GM23338 (cell line): ENCODE measurements at regions not wholly inside any gene's neighbourhood (a gene's known extent, or its start where the extent isn't known, plus 50 kb on each side); places are given as distances from the start of the nearest gene placed in this dataset.

Experiments used
- ATAC-seq: fragments of 200-7000 bp; cut with Tn5 transposase; 3 replicates; pipeline ENCODE4 v1.9.1; 2020
- DNase-seq: peaks from one replicate; pipeline ENCODE4 v3.0.0-alpha.2; 2015; ENCODE audit warnings: low spot score
- H2AFZ ChIP-seq: fragments of 200-600 bp; sonication (generic); 2 replicates; pipeline ENCODE4 v1.8.0; 2016; ENCODE audit warnings: antibody characterized with exemption, mild to moderate bottlenecking, moderate library complexity
- H3F3A ChIP-seq: fragments of 200-600 bp; sonication (generic); replicated peaks from 2 replicates; pipeline ENCODE4 v1.8.0; 2017; ENCODE audit warnings: antibody characterized with exemption, mixed run types, low read depth
- H3K27ac ChIP-seq: fragments of 200-600 bp; sonication (generic); 2 replicates; pipeline ENCODE4 v1.6.1; 2016; ENCODE audit warnings: low read depth
- H3K27me3 ChIP-seq: fragments of 200-600 bp; sonication (generic); 2 replicates; pipeline ENCODE4 v1.8.0; 2016; ENCODE audit warnings: mild to moderate bottlenecking, mixed run types, moderate library complexity; ENCODE audit not compliant: insufficient read depth
- H3K36me3 ChIP-seq: fragments of 200-600 bp; sonication (generic); 2 replicates; pipeline ENCODE4 v1.8.0; 2016; ENCODE audit warnings: mild to moderate bottlenecking; ENCODE audit not compliant: insufficient read depth
- H3K4me1 ChIP-seq: fragments of 200-600 bp; sonication (generic); 2 replicates; pipeline ENCODE4 v1.8.0; 2016; ENCODE audit warnings: mild to moderate bottlenecking, moderate library complexity; ENCODE audit not compliant: insufficient read depth
- H3K4me2 ChIP-seq: fragments of 200-600 bp; sonication (generic); 2 replicates; pipeline ENCODE4 v1.7.1; 2017; ENCODE audit warnings: mixed run types
- H3K4me3 ChIP-seq: fragments of 200-600 bp; sonication (generic); 2 replicates; pipeline ENCODE4 v1.6.1; 2016; ENCODE audit warnings: mixed run types
- H3K79me2 ChIP-seq: fragments of 200-600 bp; sonication (generic); replicated peaks from 2 replicates; pipeline ENCODE4 v1.8.0; 2017; ENCODE audit warnings: mild to moderate bottlenecking; ENCODE audit not compliant: insufficient read depth
- H3K9me2 ChIP-seq: fragments of 200-600 bp; sonication (generic); 2 replicates; pipeline ENCODE4 v1.8.0; 2017; ENCODE audit not compliant: insufficient read depth
- H4K20me1 ChIP-seq: fragments of 200-600 bp; sonication (generic); replicated peaks from 2 replicates; pipeline ENCODE4 v1.8.0; 2017; ENCODE audit warnings: mild to moderate bottlenecking; ENCODE audit not compliant: insufficient read depth
- H3K27ac Mint-ChIP-seq: 2 replicates; pipeline ENCODE4 v1.8.0; 2020; ENCODE audit warnings: inconsistent platforms, mild to moderate bottlenecking, moderate library complexity, mixed read lengths
- H3K27me3 Mint-ChIP-seq: 3 replicates; pipeline ENCODE4 v1.8.0; 2022; ENCODE audit warnings: low read depth, mild to moderate bottlenecking, moderate library complexity, mixed read lengths, inconsistent platforms; ENCODE audit not compliant: insufficient read depth, poor library complexity
- H3K36me3 Mint-ChIP-seq: 3 replicates; pipeline ENCODE4 v1.8.0; 2021; ENCODE audit warnings: low read depth, mild to moderate bottlenecking, inconsistent platforms, moderate library complexity, mixed read lengths
- H3K4me1 Mint-ChIP-seq: 3 replicates; pipeline ENCODE4 v1.8.0; 2020; ENCODE audit warnings: mild to moderate bottlenecking, inconsistent platforms, mixed read lengths
- H3K4me3 Mint-ChIP-seq: 3 replicates; pipeline ENCODE4 v1.8.0; 2021; ENCODE audit warnings: moderate library complexity, mild to moderate bottlenecking, inconsistent platforms, mixed read lengths
- H3K9me3 Mint-ChIP-seq: 3 replicates; pipeline ENCODE4 v1.8.0; 2020; ENCODE audit warnings: moderate library complexity, mild to moderate bottlenecking, inconsistent platforms, mixed read lengths
- CREB1 ChIP-seq: fragments of 250-450 bp; sonication (Bioruptor Pico); IDR thresholded peaks from 2 replicates; pipeline ENCODE4 v1.5.0; 2020; ENCODE audit warnings: low read depth, mild to moderate bottlenecking, moderate library complexity
- EZH2 ChIP-seq: fragments of 200-600 bp; sonication (generic); IDR thresholded peaks from one replicate; pipeline ENCODE4 v1.8.0; 2017; ENCODE audit warnings: antibody characterized with exemption, mild to moderate bottlenecking, low read depth; ENCODE audit not compliant: unreplicated experiment
- EZH2phosphoT487 ChIP-seq: fragments of 200-600 bp; sonication (generic); IDR thresholded peaks from one replicate; pipeline ENCODE4 v1.8.1; 2018; ENCODE audit warnings: antibody characterized with exemption; ENCODE audit not compliant: unreplicated experiment
- JUNB ChIP-seq: IDR thresholded peaks from one replicate; pipeline ENCODE4 v1.6.1; 2016; ENCODE audit warnings: antibody characterized with exemption; ENCODE audit not compliant: unreplicated experiment
- NANOG ChIP-seq: IDR thresholded peaks from 2 replicates; pipeline ENCODE4 v1.6.1; 2016; ENCODE audit warnings: antibody characterized with exemption, borderline replicate concordance
- POLR2AphosphoS5 ChIP-seq: IDR thresholded peaks from 2 replicates; pipeline ENCODE4 v1.6.1; 2016; ENCODE audit warnings: antibody characterized with exemption, low read depth
- STAT1 ChIP-seq: IDR thresholded peaks from one replicate; pipeline ENCODE4 v1.6.1; 2016; ENCODE audit warnings: antibody characterized with exemption; ENCODE audit not compliant: unreplicated experiment
- ZNF114 ChIP-seq: fragments of 250-450 bp; sonication (Bioruptor Pico); IDR thresholded peaks from 2 replicates; pipeline ENCODE4 v1.5.0; 2020; ENCODE audit warnings: mild to moderate bottlenecking, moderate library complexity
- ZNF331 ChIP-seq: fragments of 250-450 bp; sonication (Bioruptor Pico); IDR thresholded peaks from 2 replicates; pipeline ENCODE4 v1.5.0; 2020; ENCODE audit warnings: low read depth, mild to moderate bottlenecking, moderate library complexity
- TF ChIP-seq, protein P1 (sequence below), 2 experiments: fragments of 200-600 bp in 1 of 2; sonication (generic) in 1 of 2; conservative IDR thresholded peaks; 2 replicates each; pipeline versions ENCODE4 v1.5.1 to v1.6.1; 2016 to 2017; ENCODE audit warnings: antibody characterized with exemption in 2 of 2, low read depth in 2 of 2, mild to moderate bottlenecking in 2 of 2, moderate library complexity in 1 of 2
- TF ChIP-seq, protein P2 (sequence below): fragments of 250-450 bp; sonication (Bioruptor Pico); IDR thresholded peaks from 2 replicates; pipeline ENCODE4 v1.5.0; 2020; ENCODE audit warnings: mild to moderate bottlenecking, moderate library complexity
- TF ChIP-seq, protein P3 (sequence below): IDR thresholded peaks from 2 replicates; pipeline ENCODE4 v1.6.1; 2016; ENCODE audit warnings: antibody characterized with exemption
- TF ChIP-seq, protein P4 (sequence below): IDR thresholded peaks from one replicate; pipeline ENCODE4 v1.6.1; 2018; ENCODE audit warnings: antibody characterized with exemption; ENCODE audit not compliant: unreplicated experiment

DNA sequence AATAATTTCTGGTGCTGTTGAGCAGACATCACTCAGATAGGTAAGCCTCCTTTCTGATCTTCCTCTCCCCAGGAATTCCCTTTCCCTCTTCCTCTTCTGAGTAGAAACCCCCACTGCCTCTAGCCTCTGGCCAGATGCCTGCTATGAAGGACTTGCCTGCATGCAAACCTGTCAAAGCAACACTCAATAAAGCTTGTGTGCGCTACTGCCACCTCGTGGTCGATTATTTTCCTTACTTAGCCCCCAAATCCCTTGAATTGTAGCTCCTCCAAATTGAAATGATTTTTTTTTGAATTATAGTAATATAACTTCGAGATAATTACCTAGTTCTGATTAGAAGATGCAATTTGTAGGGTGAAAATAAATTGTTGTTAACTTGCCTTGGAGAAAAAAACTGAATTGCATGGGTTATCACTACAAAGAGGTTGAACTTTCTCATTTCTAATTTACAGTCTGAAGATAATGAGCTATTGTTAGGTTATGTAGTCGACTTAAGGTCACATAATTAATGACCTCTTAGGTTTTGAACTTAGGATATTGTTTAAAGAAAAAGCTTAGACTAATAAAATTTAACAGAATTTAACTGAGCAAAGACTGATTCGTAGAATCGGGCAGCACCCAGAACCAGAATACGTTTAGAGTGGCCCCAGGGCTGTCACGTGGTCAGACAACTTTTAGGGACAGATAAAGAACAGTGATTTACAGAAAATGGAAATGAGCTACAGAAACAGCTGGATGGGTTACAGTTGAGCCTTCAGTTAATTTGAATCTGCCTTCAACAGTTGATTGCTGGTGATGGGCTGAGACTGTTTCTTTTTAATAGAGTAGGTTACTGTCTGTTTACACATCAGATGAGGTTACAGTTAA is 269.3 kb downstream of the ARPP21 start:
- ATAC-seq (peak; percentile 96), DNase-seq (peak; percentile 92)
- Histone ChIP-seq H3K4me2 (no peak overlapping the region), H3K27me3 (no peaks in the 10 kb centered on the region), H2AFZ (no peak overlapping the region), H4K20me1 (no peaks in the 10 kb centered on the region), H3K79me2 (no peaks in the 10 kb centered on the region), H3K4me3 (no peak overlapping the region), H3K27ac (no peak overlapping the region), H3K9me2 (no peaks in the 10 kb centered on the region), H3K36me3 (no peaks in the 10 kb centered on the region), H3K4me1 (no peaks in the 10 kb centered on the region), H3F3A (no peaks in the 10 kb centered on the region)
- Mint-ChIP-seq H3K4me1 (peaks cover 6% of the 10 kb centered on the region), H3K4me3 (no peak overlapping the region), H3K27ac (no peak overlapping the region), H3K9me3 (no peaks in the 10 kb centered on the region; the same call in 2 of the 3 replicates), H3K36me3 (0 out of 3 replicates have a peak, but pooled peaks cover 8% of the 10 kb centered on the region), H3K27me3 (no peaks in the 10 kb centered on the region)
- TF ChIP-seq POLR2AphosphoS5, result no peak
- TF ChIP-seq STAT1, result no peak
- no peak for TF ChIP-seq ZNF331 (CRISPR knock-in tag)
- TF ChIP-seq, protein P1, sequence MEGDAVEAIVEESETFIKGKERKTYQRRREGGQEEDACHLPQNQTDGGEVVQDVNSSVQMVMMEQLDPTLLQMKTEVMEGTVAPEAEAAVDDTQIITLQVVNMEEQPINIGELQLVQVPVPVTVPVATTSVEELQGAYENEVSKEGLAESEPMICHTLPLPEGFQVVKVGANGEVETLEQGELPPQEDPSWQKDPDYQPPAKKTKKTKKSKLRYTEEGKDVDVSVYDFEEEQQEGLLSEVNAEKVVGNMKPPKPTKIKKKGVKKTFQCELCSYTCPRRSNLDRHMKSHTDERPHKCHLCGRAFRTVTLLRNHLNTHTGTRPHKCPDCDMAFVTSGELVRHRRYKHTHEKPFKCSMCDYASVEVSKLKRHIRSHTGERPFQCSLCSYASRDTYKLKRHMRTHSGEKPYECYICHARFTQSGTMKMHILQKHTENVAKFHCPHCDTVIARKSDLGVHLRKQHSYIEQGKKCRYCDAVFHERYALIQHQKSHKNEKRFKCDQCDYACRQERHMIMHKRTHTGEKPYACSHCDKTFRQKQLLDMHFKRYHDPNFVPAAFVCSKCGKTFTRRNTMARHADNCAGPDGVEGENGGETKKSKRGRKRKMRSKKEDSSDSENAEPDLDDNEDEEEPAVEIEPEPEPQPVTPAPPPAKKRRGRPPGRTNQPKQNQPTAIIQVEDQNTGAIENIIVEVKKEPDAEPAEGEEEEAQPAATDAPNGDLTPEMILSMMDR (conservative IDR thresholded peaks at IDR 0.05; ENCODE audit: low read depth in 2 of 2), result peak; percentile 89
- TF ChIP-seq, protein P2, sequence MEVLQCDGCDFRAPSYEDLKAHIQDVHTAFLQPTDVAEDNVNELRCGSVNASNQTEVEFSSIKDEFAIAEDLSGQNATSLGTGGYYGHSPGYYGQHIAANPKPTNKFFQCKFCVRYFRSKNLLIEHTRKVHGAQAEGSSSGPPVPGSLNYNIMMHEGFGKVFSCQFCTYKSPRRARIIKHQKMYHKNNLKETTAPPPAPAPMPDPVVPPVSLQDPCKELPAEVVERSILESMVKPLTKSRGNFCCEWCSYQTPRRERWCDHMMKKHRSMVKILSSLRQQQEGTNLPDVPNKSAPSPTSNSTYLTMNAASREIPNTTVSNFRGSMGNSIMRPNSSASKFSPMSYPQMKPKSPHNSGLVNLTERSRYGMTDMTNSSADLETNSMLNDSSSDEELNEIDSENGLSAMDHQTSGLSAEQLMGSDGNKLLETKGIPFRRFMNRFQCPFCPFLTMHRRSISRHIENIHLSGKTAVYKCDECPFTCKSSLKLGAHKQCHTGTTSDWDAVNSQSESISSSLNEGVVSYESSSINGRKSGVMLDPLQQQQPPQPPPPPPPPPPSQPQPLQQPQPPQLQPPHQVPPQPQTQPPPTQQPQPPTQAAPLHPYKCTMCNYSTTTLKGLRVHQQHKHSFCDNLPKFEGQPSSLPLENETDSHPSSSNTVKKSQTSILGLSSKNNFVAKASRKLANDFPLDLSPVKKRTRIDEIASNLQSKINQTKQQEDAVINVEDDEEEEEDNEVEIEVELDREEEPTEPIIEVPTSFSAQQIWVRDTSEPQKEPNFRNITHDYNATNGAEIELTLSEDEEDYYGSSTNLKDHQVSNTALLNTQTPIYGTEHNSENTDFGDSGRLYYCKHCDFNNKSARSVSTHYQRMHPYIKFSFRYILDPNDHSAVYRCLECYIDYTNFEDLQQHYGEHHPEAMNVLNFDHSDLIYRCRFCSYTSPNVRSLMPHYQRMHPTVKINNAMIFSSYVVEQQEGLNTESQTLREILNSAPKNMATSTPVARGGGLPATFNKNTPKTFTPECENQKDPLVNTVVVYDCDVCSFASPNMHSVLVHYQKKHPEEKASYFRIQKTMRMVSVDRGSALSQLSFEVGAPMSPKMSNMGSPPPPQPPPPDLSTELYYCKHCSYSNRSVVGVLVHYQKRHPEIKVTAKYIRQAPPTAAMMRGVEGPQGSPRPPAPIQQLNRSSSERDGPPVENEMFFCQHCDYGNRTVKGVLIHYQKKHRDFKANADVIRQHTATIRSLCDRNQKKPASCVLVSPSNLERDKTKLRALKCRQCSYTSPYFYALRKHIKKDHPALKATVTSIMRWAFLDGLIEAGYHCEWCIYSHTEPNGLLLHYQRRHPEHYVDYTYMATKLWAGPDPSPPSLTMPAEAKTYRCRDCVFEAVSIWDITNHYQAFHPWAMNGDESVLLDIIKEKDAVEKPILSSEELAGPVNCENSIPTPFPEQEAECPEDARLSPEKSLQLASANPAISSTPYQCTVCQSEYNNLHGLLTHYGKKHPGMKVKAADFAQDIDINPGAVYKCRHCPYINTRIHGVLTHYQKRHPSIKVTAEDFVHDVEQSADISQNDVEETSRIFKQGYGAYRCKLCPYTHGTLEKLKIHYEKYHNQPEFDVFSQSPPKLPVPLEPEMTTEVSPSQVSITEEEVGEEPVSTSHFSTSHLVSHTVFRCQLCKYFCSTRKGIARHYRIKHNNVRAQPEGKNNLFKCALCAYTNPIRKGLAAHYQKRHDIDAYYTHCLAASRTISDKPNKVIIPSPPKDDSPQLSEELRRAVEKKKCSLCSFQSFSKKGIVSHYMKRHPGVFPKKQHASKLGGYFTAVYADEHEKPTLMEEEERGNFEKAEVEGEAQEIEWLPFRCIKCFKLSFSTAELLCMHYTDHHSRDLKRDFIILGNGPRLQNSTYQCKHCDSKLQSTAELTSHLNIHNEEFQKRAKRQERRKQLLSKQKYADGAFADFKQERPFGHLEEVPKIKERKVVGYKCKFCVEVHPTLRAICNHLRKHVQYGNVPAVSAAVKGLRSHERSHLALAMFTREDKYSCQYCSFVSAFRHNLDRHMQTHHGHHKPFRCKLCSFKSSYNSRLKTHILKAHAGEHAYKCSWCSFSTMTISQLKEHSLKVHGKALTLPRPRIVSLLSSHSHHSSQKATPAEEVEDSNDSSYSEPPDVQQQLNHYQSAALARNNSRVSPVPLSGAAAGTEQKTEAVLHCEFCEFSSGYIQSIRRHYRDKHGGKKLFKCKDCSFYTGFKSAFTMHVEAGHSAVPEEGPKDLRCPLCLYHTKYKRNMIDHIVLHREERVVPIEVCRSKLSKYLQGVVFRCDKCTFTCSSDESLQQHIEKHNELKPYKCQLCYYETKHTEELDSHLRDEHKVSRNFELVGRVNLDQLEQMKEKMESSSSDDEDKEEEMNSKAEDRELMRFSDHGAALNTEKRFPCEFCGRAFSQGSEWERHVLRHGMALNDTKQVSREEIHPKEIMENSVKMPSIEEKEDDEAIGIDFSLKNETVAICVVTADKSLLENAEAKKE, result peak; percentile 90
- TF ChIP-seq JUNB, result no peak
- TF ChIP-seq EZH2, result no peak
- TF ChIP-seq NANOG, result no peak
- peak; percentile 15; the same call in 1 of the 2 replicates for TF ChIP-seq CREB1 (CRISPR knock-in tag)
- TF ChIP-seq, protein P3, sequence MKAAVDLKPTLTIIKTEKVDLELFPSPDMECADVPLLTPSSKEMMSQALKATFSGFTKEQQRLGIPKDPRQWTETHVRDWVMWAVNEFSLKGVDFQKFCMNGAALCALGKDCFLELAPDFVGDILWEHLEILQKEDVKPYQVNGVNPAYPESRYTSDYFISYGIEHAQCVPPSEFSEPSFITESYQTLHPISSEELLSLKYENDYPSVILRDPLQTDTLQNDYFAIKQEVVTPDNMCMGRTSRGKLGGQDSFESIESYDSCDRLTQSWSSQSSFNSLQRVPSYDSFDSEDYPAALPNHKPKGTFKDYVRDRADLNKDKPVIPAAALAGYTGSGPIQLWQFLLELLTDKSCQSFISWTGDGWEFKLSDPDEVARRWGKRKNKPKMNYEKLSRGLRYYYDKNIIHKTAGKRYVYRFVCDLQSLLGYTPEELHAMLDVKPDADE, result no peak
- TF ChIP-seq EZH2phosphoT487, result no peak
- TF ChIP-seq ZNF114 (CRISPR knock-in tag), result no peak
- TF ChIP-seq, protein P4, sequence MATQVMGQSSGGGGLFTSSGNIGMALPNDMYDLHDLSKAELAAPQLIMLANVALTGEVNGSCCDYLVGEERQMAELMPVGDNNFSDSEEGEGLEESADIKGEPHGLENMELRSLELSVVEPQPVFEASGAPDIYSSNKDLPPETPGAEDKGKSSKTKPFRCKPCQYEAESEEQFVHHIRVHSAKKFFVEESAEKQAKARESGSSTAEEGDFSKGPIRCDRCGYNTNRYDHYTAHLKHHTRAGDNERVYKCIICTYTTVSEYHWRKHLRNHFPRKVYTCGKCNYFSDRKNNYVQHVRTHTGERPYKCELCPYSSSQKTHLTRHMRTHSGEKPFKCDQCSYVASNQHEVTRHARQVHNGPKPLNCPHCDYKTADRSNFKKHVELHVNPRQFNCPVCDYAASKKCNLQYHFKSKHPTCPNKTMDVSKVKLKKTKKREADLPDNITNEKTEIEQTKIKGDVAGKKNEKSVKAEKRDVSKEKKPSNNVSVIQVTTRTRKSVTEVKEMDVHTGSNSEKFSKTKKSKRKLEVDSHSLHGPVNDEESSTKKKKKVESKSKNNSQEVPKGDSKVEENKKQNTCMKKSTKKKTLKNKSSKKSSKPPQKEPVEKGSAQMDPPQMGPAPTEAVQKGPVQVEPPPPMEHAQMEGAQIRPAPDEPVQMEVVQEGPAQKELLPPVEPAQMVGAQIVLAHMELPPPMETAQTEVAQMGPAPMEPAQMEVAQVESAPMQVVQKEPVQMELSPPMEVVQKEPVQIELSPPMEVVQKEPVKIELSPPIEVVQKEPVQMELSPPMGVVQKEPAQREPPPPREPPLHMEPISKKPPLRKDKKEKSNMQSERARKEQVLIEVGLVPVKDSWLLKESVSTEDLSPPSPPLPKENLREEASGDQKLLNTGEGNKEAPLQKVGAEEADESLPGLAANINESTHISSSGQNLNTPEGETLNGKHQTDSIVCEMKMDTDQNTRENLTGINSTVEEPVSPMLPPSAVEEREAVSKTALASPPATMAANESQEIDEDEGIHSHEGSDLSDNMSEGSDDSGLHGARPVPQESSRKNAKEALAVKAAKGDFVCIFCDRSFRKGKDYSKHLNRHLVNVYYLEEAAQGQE, result no peak
